Pancreas (tissue), 10 donors: ENCODE measurements at regions not wholly inside any gene's neighbourhood (a gene's known extent, or its start where the extent isn't known, plus 50 kb on each side); places are given as distances from the start of the nearest gene placed in this dataset.

ENCODE experiments used
- ATAC-seq, 4 donors: fragments of 200-7000 bp; cut with Tn5 transposase; one replicate each; pipeline versions ENCODE4 v1.8.0 to v1.9.1; 2020; ENCODE audit warnings: mild to moderate bottlenecking in 4 of 4, moderate library complexity in 4 of 4
- DNase-seq, 6 donors: peaks; one replicate each; pipeline ENCODE4 v3.0.0-alpha.2; 2020
- FAIRE-seq: peaks from 2 replicates; lab custom pipeline; 2012; peaks lifted over from hg19 to GRCh38; lab: Jason Lieb, UNC
- H3K27ac ChIP-seq, 4 donors: fragments of 200-600 bp; sonication (generic); 1 replicate in 3 of 4; 2 replicates in 1 of 4; pipeline versions ENCODE4 v1.5.0 to v1.8.0; 2020
- H3K27me3 ChIP-seq, 4 donors: fragments of 200-600 bp; one replicate each; pipeline ENCODE4 v1.8.0; 2021
- H3K36me3 ChIP-seq, 3 donors: fragments of 200-600 bp; sonication (generic) in 1 of 3; one replicate each; pipeline versions ENCODE4 v1.5.0 to v1.8.0; 2020 to 2021
- H3K4me1 ChIP-seq, 3 donors: fragments of 200-600 bp; one replicate each; pipeline ENCODE4 v1.8.0; 2021
- H3K4me3 ChIP-seq, 4 donors: fragments of 200-600 bp; sonication (generic) in 2 of 4; one replicate each; pipeline versions ENCODE4 v1.5.0 to v1.8.0; 2020 to 2021
- H3K9me3 ChIP-seq, 4 donors: fragments of 200-600 bp; one replicate each; pipeline ENCODE4 v1.8.0; 2021
- WGBS, 2 donors: extraction: QIAGEN DNeasy Blood & Tissue Kit; methylation state at CpG; one replicate each; pipeline ENCODE4 v1.1.7; 2013; 5-methylcytosine and 5-hydroxymethylcytosine counted together
- intact Hi-C, 3 donors: fragments of 100-400 bp; cut with DNase I; formaldehyde crosslinking; loops; one replicate each; pipeline versions ENCODE4 v1.11.1 to v1.14.2; 2022
- TF ChIP-seq, protein P1 (sequence below), 4 donors: fragments of 200-600 bp; sonication (generic) in 3 of 4; IDR thresholded peaks; one replicate each; pipeline versions ENCODE4 v1.5.0 to v1.8.0; 2021; ENCODE audit warnings: antibody characterized with exemption in 4 of 4
- donor health status: healthy with polysubstance abuse.
- donor health status: DM: no; HTN: no; CAD: no; lungs with moderate emphysema.
- donor health status: DM: no; HTN: no; CAD: no.
- donor health status: control.
- donor health status: control.
- donor health status: Bipolar disorder and iron deficiency.
- donor health status: DM: yes; HTN: yes; CAD: no.
- donor health status: DM: no; HTN: no; CAD: no.
- donor health status: DM: no; HTN: no; CAD: no.
- donor health status: DM: yes; HTN: yes; CAD: no.

DNA sequence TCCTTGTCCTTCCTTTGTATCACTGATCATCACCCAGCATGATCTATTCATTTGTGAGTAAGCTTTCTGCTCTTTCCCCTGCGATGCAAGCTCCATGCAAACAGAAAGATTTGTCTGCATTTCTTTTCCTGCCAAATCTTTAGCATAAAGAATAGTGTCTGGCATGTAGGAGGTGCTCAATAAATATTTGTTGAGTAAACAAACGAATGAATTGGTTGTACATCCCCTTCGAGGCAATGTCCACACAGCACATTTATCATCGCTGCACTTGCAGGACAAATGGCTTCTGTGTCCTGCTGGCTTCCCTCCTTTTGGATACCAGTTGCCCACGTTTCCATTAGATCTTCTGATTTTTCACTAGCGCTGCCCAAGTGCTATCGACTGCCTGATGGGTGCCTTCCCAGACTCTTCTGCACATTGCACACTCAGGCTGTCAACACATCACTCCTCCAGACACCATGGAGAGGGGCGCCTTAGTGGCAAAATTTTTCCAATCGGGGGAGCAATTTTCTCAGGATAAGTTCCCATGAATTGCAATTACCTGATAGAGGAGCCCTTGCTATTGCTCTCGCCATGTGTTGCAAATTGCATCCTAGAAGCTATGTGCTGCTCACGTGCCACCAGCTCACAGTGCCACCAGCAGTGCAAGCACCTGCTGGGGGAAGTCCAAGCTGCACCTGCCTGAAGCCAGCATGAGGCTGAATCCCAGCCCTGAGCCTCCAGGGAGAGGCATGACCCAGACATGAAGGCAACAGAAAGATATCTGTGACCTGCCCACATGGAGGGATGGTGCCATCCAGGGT lies 206.6 kb downstream of the KIF26A start:
- H3K27me3 ChIP-seq = peaks cover 0 to 7% (median 0%) of the 10 kb centered on the region in 4 donors
- FAIRE-seq = no peak
- H3K36me3 ChIP-seq = no peaks in the 10 kb centered on the region
- no peak overlapping the region for H3K4me3 ChIP-seq
- 28 to 36% methylated on average over 11 of the region's 11 CpGs for WGBS, 2 donors
- no peak for DNase-seq
- ATAC-seq = no peak
- H3K4me1 ChIP-seq = peaks cover 0 to 4% (median 0%) of the 10 kb centered on the region in 3 donors
- no peak overlapping the region for H3K27ac ChIP-seq
- intact Hi-C loops = no loop called here
- TF ChIP-seq, protein P1, sequence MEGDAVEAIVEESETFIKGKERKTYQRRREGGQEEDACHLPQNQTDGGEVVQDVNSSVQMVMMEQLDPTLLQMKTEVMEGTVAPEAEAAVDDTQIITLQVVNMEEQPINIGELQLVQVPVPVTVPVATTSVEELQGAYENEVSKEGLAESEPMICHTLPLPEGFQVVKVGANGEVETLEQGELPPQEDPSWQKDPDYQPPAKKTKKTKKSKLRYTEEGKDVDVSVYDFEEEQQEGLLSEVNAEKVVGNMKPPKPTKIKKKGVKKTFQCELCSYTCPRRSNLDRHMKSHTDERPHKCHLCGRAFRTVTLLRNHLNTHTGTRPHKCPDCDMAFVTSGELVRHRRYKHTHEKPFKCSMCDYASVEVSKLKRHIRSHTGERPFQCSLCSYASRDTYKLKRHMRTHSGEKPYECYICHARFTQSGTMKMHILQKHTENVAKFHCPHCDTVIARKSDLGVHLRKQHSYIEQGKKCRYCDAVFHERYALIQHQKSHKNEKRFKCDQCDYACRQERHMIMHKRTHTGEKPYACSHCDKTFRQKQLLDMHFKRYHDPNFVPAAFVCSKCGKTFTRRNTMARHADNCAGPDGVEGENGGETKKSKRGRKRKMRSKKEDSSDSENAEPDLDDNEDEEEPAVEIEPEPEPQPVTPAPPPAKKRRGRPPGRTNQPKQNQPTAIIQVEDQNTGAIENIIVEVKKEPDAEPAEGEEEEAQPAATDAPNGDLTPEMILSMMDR (IDR thresholded peaks at IDR 0.05) = no peak
- H3K9me3 ChIP-seq = no peaks in the 10 kb centered on the region

DNA sequence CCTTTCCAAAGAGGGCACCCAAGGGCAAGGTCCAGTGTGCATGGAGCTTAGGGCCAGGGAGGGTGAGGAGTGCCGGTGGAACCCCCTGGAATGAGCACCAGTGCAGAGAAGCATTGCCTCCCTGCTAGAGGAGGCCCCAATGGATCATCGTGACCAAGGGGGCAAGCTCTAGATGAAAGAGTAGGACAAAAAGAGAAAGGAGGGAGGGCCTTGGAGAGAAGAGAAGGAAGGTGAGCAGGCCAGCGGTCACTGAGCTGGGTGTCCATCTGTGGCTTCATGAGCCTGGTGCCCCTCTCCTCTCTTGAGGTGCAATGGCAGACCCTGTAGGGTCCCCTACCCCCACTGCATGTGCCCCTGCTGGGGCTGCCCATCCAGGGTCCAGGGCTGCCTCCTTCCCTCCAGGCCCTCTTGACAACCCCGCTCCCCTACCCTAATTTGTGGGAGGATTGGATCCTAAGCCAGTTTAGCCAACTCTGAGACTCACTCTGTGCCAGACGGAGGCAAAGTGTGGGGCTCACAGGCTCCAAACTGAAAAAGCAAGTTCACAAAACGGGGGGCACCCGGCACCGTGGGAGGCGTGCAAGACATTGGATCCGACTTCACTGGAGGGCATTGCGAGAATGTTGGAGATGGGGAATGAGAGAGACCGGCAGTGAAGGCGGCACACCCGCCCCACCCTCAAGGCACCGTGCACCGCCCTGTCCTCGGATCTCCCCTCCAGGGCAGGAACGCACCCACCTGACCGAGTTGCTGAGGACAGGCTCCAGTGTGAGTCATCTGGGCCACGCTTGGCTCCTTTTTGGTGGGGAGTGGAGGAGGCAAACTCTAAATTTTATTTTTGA lies 207.5 kb downstream of the KIF26A start:
- FAIRE-seq (no peak), ATAC-seq (no peak), DNase-seq (no peak)
- Histone ChIP-seq H3K4me3 (no peak overlapping the region), H3K27me3 (peaks cover 0 to 7% (median 0%) of the 10 kb centered on the region in 4 donors), H3K27ac (no peak overlapping the region), H3K9me3 (no peaks in the 10 kb centered on the region), H3K36me3 (no peaks in the 10 kb centered on the region), H3K4me1 (peaks cover 0 to 4% (median 0%) of the 10 kb centered on the region in 3 donors)
- intact Hi-C loops = no loop called here
- TF ChIP-seq, protein P1 (IDR thresholded peaks at IDR 0.05) = no peak
- 69 to 75% methylated on average over 20 of the region's 20 CpGs for WGBS, 2 donors

DNA sequence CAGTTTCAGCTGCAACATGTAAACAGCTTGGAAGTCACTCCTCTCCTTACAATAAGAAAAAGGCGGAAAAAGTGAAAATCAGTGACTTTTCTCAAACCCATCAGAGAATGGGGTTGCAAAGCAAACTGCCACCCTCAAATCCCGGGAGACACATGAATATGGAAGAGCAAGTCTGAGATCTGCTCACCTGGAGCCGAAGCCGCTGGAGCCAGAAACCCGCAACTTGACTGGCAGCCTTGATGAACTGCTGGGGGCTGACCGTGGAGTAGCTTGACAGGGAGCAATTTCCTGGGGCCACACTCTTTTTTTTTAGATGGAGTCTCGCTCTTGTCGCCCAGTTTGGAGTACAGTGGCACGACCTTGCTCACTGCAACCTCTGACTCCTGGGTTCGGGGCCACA lies 208.2 kb downstream of the KIF26A start:
- Histone ChIP-seq H3K27me3 (peaks cover 0 to 7% (median 0%) of the 10 kb centered on the region in 4 donors), H3K9me3 (no peaks in the 10 kb centered on the region), H3K4me3 (no peak overlapping the region), H3K36me3 (no peaks in the 10 kb centered on the region), H3K4me1 (peaks cover 0 to 4% (median 0%) of the 10 kb centered on the region in 3 donors), H3K27ac (no peak overlapping the region)
- 61 to 70% methylated on average over 10 of the region's 10 CpGs for WGBS, 2 donors
- FAIRE-seq (no peak), DNase-seq (no peak), ATAC-seq (no peak)
- TF ChIP-seq, protein P1 (IDR thresholded peaks at IDR 0.05) = no peak
- intact Hi-C loops = no loop called here

DNA sequence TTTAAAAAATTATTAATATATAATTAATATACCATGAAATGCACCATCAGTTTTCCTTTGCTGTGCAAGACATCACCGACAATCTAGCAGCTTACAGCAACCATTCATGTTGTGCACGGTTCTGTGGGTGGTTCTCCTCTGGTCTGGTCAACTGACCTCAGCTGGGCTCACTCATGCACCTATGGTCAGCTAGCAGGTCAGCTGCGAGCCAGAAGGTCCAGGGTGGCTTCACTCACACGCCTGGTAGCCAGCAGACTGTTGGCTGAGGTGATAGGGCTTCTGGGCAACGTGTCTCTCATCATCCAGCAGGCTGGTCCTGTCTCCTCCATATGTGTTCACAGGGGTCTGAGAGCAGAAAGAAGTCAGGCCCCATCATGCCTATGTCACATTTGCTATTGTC lies 210.4 kb downstream of the KIF26A start:
- Histone ChIP-seq H3K27me3 (peaks cover 0 to 7% (median 0%) of the 10 kb centered on the region in 4 donors), H3K4me1 (no peaks in the 10 kb centered on the region), H3K36me3 (no peaks in the 10 kb centered on the region), H3K27ac (no peak overlapping the region), H3K4me3 (no peak overlapping the region), H3K9me3 (no peaks in the 10 kb centered on the region)
- TF ChIP-seq, protein P1 (IDR thresholded peaks at IDR 0.05) = no peak
- no peak for FAIRE-seq
- intact Hi-C loops = no loop called here
- ATAC-seq = no peak
- 66 to 79% methylated on average over 5 of the region's 5 CpGs for WGBS, 2 donors
- no peak for DNase-seq
